GM06990 (cell line): ENCODE measurements at regions not wholly inside any gene's neighbourhood (a gene's known extent, or its start where the extent isn't known, plus 50 kb on each side); places are given as distances from the start of the nearest gene placed in this dataset.

Source experiments
- DNase-seq: peaks from one replicate; pipeline ENCODE4 v3.0.0-alpha.2; 2011; ENCODE audit not compliant: insufficient read length; ENCODE audit errors: extremely low read depth
- H3K27me3 ChIP-seq: replicated peaks from 2 replicates; pipeline ENCODE4 v1.6.0; 2011; ENCODE audit warnings: low read length; ENCODE audit not compliant: control insufficient read depth, insufficient read depth
- H3K36me3 ChIP-seq: 2 replicates; pipeline ENCODE4 v1.5.1; 2011; ENCODE audit warnings: low read length; ENCODE audit not compliant: control insufficient read depth, insufficient read depth
- H3K4me3 ChIP-seq: replicated peaks from 2 replicates; pipeline ENCODE4 v1.5.1; 2011; ENCODE audit warnings: low read depth, mild to moderate bottlenecking, control low read depth, low read length
- TF ChIP-seq, protein P1 (sequence below): IDR thresholded peaks from 2 replicates; pipeline ENCODE4 v1.5.1; 2011; ENCODE audit warnings: low read length, control low read depth, mild to moderate bottlenecking, inconsistent platforms; ENCODE audit not compliant: insufficient read depth, poor library complexity, severe bottlenecking

DNA sequence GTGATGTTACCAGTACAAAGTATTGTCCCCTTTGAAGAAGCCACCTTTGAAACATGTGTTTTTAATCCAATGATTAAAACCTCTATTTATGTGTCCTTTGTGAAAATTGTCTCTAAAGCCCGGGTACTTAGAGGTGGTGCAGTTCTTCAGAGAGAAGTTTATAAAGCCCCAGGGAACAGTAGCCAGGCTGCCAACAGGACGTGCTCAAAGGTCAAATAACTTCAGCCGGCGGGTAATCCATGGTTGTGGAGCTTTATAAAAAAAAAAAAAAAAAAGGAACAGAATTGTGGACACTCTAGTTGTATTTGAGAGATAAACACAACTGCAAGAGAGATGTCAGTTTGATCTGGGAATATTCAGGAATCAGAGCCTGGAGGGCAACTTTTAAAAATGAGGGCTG lies 57.9 kb upstream of the CTNND2 start:
- no peak for DNase-seq
- Histone ChIP-seq H3K4me3 (no peak overlapping the region), H3K36me3 (no peaks in the 10 kb centered on the region), H3K27me3 (no peaks in the 10 kb centered on the region)
- TF ChIP-seq, protein P1, sequence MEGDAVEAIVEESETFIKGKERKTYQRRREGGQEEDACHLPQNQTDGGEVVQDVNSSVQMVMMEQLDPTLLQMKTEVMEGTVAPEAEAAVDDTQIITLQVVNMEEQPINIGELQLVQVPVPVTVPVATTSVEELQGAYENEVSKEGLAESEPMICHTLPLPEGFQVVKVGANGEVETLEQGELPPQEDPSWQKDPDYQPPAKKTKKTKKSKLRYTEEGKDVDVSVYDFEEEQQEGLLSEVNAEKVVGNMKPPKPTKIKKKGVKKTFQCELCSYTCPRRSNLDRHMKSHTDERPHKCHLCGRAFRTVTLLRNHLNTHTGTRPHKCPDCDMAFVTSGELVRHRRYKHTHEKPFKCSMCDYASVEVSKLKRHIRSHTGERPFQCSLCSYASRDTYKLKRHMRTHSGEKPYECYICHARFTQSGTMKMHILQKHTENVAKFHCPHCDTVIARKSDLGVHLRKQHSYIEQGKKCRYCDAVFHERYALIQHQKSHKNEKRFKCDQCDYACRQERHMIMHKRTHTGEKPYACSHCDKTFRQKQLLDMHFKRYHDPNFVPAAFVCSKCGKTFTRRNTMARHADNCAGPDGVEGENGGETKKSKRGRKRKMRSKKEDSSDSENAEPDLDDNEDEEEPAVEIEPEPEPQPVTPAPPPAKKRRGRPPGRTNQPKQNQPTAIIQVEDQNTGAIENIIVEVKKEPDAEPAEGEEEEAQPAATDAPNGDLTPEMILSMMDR = no peak

DNA sequence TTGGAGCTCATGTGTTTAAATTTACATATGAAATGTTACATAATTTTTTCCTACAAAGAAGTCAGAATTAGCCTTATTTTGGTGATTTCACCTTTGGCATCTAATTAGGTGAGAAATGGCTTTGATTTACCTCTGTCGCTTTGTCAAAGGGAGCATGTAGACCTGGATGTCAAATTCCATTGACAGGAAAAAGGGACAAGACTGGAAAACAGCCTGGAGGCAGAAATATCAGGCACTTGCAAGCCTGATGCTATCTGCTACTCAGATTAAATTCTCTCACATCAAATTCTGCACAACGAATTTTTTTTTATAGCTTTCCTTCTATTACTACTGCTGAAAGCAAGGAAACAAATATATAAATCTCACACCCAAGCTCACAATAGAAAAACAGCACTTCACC lies 54.1 kb upstream of the CTNND2 start:
- DNase-seq = no peak
- no peaks in the 10 kb centered on the region for H3K36me3 ChIP-seq
- TF ChIP-seq, protein P1 = no peak
- no peak overlapping the region for H3K4me3 ChIP-seq
- no peaks in the 10 kb centered on the region for H3K27me3 ChIP-seq

DNA sequence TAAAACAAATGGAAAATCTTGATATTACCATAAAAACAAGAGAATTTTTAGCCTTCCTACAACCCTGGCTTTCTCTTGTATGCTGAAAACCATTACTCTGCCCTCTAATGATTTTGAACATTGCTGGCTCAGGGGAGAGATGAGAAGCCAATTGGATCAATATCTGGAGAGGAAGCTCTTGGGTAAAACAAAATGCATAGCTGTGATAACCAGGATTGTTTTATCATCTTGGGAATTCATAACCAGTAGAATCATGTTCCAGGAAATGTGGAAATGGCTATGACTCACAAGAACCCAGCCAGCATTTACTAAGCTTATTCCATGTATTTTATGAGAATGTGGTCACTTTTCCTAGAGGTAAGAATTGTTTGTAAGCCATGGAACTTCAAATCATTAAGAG lies 51.1 kb upstream of the CTNND2 start:
- TF ChIP-seq, protein P1 = no peak
- Histone ChIP-seq H3K4me3 (no peak overlapping the region), H3K36me3 (no peaks in the 10 kb centered on the region), H3K27me3 (no peaks in the 10 kb centered on the region)
- DNase-seq = no peak
